ENCODE measurements at regions not wholly inside any gene's neighbourhood (a gene's known extent, or its start where the extent isn't known, plus 50 kb on each side); places are given as distances from the start of the nearest gene placed in this dataset.
"Not testable (repeated sequence)": the region's sequence is repeated elsewhere in the genome, so short reads cannot be mapped to it uniquely, and the experiment has no call there.

- TF ChIP-seq CTCF, POLR2A (IDR thresholded peaks at IDR 0.05): not testable (repeated sequence)
Observed at GRCh38 chr15:23802896-23803435, 115.9 kb upstream of the NDN start.
